ENCODE measurements at regions not wholly inside any gene's neighbourhood (a gene's known extent, or its start where the extent isn't known, plus 50 kb on each side); places are given as distances from the start of the nearest gene placed in this dataset.

- TF ChIP-seq CTCF (IDR thresholded peaks at IDR 0.05) = peak in 3 of 6 experiments; percentile 10 to 23 (median 22)
- no peak for TF ChIP-seq POLR2A (IDR thresholded peaks at IDR 0.05)
Observed at GRCh38 chr14:106459971-106460730, 933.8 kb downstream of the TMEM121 start.
